ENCODE measurements at regions not wholly inside any gene's neighbourhood (a gene's known extent, or its start where the extent isn't known, plus 50 kb on each side); places are given as distances from the start of the nearest gene placed in this dataset.

- DNase-seq = no peak
Measured at GRCh38 chr6:160899671-160900430, 91.7 kb upstream of the MAP3K4 start.

DNA sequence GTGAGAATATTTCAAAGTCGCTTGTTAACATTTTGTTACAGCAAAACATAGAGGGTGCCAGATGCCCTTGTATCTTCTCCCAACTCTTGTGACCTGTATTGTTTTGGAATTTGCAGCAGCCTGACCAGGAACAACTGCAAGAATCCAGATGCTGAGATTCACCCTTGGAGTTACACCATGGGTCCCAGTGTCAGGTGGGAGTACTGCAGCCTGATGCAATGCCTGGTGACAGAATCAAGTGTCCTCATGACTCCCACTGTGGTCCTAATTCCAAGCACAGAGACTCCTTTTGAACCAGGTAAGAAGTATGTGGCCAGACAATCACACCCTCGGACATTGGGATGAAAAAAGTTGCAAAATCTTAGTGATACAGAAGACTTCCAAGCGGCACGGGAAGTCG is 79.6 kb upstream of the MAP3K4 start:
- no peak for DNase-seq

GRCh38 chr6:160912411-160912810 is 79.2 kb upstream of the MAP3K4 start:
- DNase-seq = no peak

- DNase-seq = no peak
Measured at GRCh38 chr6:160917572-160917971, 74.0 kb upstream of the MAP3K4 start.

GRCh38 chr6:160919723-160920440 is 71.7 kb upstream of the MAP3K4 start:
- DNase-seq = peak; percentile 93

DNA sequence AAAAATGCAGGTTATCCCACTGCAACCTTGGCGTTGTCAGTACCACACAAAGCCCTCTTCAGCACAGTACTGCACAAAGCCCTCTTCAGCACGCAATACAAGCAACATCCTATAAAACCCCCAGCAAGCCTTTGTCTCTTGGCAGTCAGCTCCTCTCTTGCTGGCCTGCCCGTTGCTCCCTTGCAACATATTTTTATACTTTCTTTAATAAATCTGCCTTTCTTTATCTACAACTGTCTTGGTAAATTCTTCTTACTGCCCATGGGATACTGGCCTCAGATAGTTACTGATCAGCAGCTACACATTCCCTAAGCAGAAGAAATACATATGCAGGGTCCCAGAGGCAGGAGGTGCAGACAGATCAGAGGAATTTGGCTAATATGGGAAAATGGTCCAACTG is 70.5 kb upstream of the MAP3K4 start:
- peak; percentile 2 for DNase-seq

DNA sequence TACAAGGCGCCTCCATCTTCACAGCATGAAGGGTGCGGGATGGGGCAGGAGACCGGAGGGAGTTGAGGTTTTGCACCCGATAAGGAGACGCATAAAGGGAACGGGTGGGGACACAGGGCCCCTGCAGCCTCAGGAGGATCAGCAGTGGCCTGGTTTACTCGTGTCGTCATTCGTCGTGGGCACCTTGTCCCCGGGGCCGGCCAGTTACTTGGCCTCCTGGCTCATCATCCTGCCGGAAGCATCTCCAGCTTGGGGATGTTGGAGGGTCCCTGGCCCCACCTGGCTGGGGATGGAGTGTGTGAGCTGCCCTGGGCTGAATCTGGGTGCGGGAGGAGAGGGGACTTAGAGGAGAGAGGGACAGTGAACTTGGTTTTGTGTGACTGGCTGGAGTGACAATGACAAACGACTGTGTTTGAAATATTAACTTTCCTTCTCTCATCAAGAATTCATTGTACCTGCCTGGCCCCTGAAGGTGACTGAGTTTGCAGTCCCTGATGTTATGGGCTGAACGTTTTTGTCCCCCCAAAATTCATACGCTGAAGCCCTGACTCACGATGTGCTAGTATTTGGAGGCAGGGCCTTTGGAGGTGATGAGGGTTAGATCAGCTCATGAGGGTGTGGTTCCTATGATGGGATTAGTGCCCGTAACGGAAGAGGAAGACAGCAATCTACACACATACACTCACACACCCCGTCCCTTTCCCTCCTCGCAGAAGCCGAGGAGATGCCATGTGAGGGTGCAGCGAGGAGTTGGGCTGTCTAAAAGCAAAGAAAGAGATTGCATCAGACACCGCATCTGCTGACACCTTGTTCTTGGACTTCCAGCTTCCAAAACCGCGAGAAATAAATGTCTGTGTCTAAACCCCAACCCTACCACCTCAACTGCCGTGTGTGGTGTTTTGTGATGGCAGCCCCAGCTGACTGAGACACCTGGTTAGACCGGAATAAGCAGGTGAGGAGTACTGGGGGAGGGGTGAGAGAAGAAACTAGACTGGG is 65.0 kb upstream of the MAP3K4 start:
- DNase-seq = no peak

- DNase-seq = no peak
Measured at GRCh38 chr6:160927416-160927815, 64.2 kb upstream of the MAP3K4 start.

GRCh38 chr6:160929361-160929760 is 62.2 kb upstream of the MAP3K4 start:
- DNase-seq = no peak

GRCh38 chr6:160929831-160930230 is 61.7 kb upstream of the MAP3K4 start:
- DNase-seq = no peak

- DNase-seq = peak; percentile 69
Measured at GRCh38 chr6:160930547-160931377, 60.8 kb upstream of the MAP3K4 start.

GRCh38 chr6:160931378-160932310 is 59.9 kb upstream of the MAP3K4 start:
- no peak for DNase-seq

- DNase-seq = no peak
Measured at GRCh38 chr6:160933256-160933655, 58.3 kb upstream of the MAP3K4 start.

GRCh38 chr6:160934157-160934556 is 57.4 kb upstream of the MAP3K4 start:
- no peak for DNase-seq

DNA sequence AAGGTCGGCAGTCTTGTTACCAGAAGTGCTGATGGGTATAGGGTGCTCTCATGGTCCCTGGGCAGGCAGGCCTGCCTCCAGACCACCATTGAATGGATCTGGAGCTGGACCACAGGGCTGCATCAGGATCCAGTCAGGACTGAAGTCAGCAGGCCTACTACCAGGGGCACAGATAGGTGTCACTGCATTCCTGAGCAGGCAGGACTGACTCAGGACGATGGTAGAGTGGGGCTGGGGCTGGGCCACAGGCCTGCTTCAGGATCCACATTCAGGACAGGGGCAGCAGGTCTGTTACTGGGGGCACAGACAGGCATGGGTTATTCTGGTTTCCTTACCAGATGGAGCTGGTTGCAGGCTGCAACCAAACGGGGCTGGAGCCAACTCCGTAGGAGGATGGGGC is 51.4 kb upstream of the MAP3K4 start:
- DNase-seq = no peak
